Astrocyte of the spinal cord (primary cell): ENCODE measurements at regions not wholly inside any gene's neighbourhood (a gene's known extent, or its start where the extent isn't known, plus 50 kb on each side); places are given as distances from the start of the nearest gene placed in this dataset.

Experiments
- DNase-seq: peaks from one replicate; pipeline ENCODE4 v3.0.0; 2011; ENCODE audit warnings: low read depth, low spot score
- H3K4me3 ChIP-seq: 2 replicates; pipeline ENCODE4 v1.5.1; 2011; ENCODE audit warnings: low read depth, mild to moderate bottlenecking, low read length, moderate library complexity
- CTCF ChIP-seq: IDR thresholded peaks from 2 replicates; pipeline ENCODE4 v1.5.1; 2012; ENCODE audit warnings: low read depth, mild to moderate bottlenecking, low read length, inconsistent platforms
- in situ Hi-C: cut with HindIII; loops from 2 replicates; pipeline ENCODE4 v1.10.0; 2017; ENCODE audit warnings: low sequenced_read_pairs

GRCh38 chr12:75888399-75888798 is 143.2 kb downstream of the PHLDA1 start:
- H3K4me3 ChIP-seq: no peak overlapping the region
- in situ Hi-C loops: no loop called here
- DNase-seq: no peak
- TF ChIP-seq CTCF: no peak

- DNase-seq: no peak
- H3K4me3 ChIP-seq: no peak overlapping the region
- in situ Hi-C loops: no loop called here
- TF ChIP-seq CTCF: no peak
Measured at GRCh38 chr12:75887979-75888378, 143.6 kb downstream of the PHLDA1 start.

GRCh38 chr12:75884465-75884985 is 147.1 kb downstream of the PHLDA1 start:
- no peak overlapping the region for H3K4me3 ChIP-seq
- DNase-seq: no peak
- in situ Hi-C loops: no loop called here
- TF ChIP-seq CTCF: no peak

DNA sequence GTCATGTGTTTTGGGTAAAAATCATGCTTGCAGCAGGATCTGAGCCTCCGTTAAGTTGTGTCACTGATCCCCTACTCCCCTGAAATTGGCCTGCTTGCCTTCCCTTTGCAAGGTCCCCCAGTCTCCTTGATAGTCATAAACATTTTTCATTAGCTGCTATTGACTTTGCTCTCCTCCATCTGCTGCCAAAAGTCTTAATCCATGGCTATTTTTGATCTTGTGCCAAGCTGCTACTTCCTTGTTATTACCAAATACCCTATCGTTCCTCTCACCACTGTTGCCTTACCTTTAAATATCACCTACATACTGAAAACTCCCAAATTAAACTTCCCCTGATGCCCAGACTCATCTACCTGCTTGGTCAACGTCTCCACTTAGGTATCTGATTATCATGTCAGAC is 148.3 kb downstream of the PHLDA1 start:
- in situ Hi-C loops: no loop called here
- TF ChIP-seq CTCF: no peak
- DNase-seq: no peak
- no peak overlapping the region for H3K4me3 ChIP-seq

DNA sequence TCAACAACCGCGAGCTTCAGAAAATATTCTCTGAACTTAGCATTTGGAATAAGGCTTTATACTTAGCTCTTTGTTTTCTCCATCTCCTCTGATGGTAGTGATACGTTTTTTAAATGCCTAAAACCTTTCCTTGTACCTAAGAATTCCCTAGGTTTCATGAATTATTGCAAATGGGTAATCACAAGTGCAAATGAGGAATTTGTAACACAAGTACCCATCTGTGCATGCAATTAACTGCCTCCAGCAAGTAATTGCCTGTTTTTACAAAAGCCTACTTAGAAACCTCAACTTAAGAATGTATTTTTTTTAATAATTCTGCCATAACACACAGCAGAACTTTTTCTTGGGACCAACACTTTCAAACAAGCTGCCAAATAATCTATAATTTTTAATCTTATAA is 149.2 kb downstream of the PHLDA1 start:
- no peak for DNase-seq
- no peak for TF ChIP-seq CTCF
- in situ Hi-C loops: no loop called here
- H3K4me3 ChIP-seq: no peak overlapping the region

GRCh38 chr12:75881920-75882319 is 149.7 kb downstream of the PHLDA1 start:
- in situ Hi-C loops: no loop called here
- no peak overlapping the region for H3K4me3 ChIP-seq
- DNase-seq: peak; percentile 42
- no peak for TF ChIP-seq CTCF
